HEK293 (cell line): ENCODE measurements at regions not wholly inside any gene's neighbourhood (a gene's known extent, or its start where the extent isn't known, plus 50 kb on each side); places are given as distances from the start of the nearest gene placed in this dataset.

ENCODE experiments used
- GLIS1 ChIP-seq: fragments of 450-650 bp; formaldehyde crosslinking; IDR thresholded peaks from 2 replicates; pipeline ENCODE4 v1.5.1; 2016; ENCODE audit warnings: missing biosample characterization, missing genetic modification characterization
- HOXA7 ChIP-seq: sonication (generic); formaldehyde crosslinking; IDR thresholded peaks from 2 replicates; pipeline ENCODE4 v1.8.1; 2022; ENCODE audit warnings: missing genetic modification reagents, borderline replicate concordance
- KLF10 ChIP-seq: fragments of 450-650 bp; IDR thresholded peaks from 2 replicates; pipeline ENCODE4 v1.5.1; 2018; ENCODE audit warnings: missing biosample characterization, mild to moderate bottlenecking, missing genetic modification characterization
- SCRT1 ChIP-seq: fragments of 450-650 bp; formaldehyde crosslinking; IDR thresholded peaks from 2 replicates; pipeline ENCODE4 v1.5.1; 2016; ENCODE audit warnings: missing biosample characterization, missing genetic modification characterization, borderline replicate concordance
- YY2 ChIP-seq: fragments of 450-650 bp; formaldehyde crosslinking; IDR thresholded peaks from 2 replicates; pipeline ENCODE4 v1.5.1; 2016; ENCODE audit warnings: missing biosample characterization, missing genetic modification characterization
- ZBTB20 ChIP-seq: fragments of 450-650 bp; formaldehyde crosslinking; IDR thresholded peaks from 2 replicates; pipeline ENCODE4 v1.5.1; 2016; ENCODE audit warnings: missing biosample characterization, missing genetic modification characterization
- ZFP69B ChIP-seq: fragments of 450-650 bp; formaldehyde crosslinking; IDR thresholded peaks from 2 replicates; pipeline ENCODE4 v1.5.1; 2016; ENCODE audit warnings: missing biosample characterization, missing genetic modification characterization
- ZIC2 ChIP-seq: fragments of 450-650 bp; formaldehyde crosslinking; IDR thresholded peaks from 2 replicates; pipeline ENCODE4 v1.5.1; 2016; ENCODE audit warnings: missing biosample characterization, missing genetic modification characterization
- ZNF132 ChIP-seq: fragments of 450-650 bp; formaldehyde crosslinking; IDR thresholded peaks from 2 replicates; pipeline ENCODE4 v1.5.1; 2017; ENCODE audit warnings: missing biosample characterization, missing genetic modification characterization, borderline replicate concordance
- ZNF155 ChIP-seq: fragments of 450-650 bp; formaldehyde crosslinking; IDR thresholded peaks from 2 replicates; pipeline ENCODE4 v1.5.1; 2016; ENCODE audit warnings: missing biosample characterization, missing genetic modification characterization
- ZNF2 ChIP-seq: fragments of 450-650 bp; formaldehyde crosslinking; IDR thresholded peaks from 2 replicates; pipeline ENCODE4 v1.5.1; 2016; ENCODE audit warnings: missing biosample characterization, missing genetic modification characterization
- ZNF202 ChIP-seq: fragments of 450-650 bp; formaldehyde crosslinking; IDR thresholded peaks from 2 replicates; pipeline ENCODE4 v1.5.1; 2016; ENCODE audit warnings: missing biosample characterization, missing genetic modification characterization, borderline replicate concordance
- ZNF221 ChIP-seq: fragments of 450-650 bp; formaldehyde crosslinking; IDR thresholded peaks from 2 replicates; pipeline ENCODE4 v1.5.1; 2017; ENCODE audit warnings: missing biosample characterization, missing genetic modification characterization, borderline replicate concordance
- ZNF24 ChIP-seq: fragments of 450-650 bp; formaldehyde crosslinking; IDR thresholded peaks from 2 replicates; pipeline ENCODE4 v1.5.1; 2016; ENCODE audit warnings: missing biosample characterization, missing genetic modification characterization
- ZNF37A ChIP-seq: fragments of 450-650 bp; IDR thresholded peaks from 2 replicates; pipeline ENCODE4 v1.5.1; 2018; ENCODE audit warnings: missing biosample characterization, missing genetic modification characterization
- ZNF544 ChIP-seq: fragments of 450-650 bp; formaldehyde crosslinking; IDR thresholded peaks from 2 replicates; pipeline ENCODE4 v1.5.0; 2017; ENCODE audit warnings: missing biosample characterization, missing genetic modification characterization
- ZNF561 ChIP-seq: fragments of 450-650 bp; IDR thresholded peaks from 2 replicates; pipeline ENCODE4 v1.5.1; 2018; ENCODE audit warnings: missing biosample characterization, missing genetic modification characterization, borderline replicate concordance
- ZNF658 ChIP-seq: fragments of 450-650 bp; formaldehyde crosslinking; IDR thresholded peaks from 2 replicates; pipeline ENCODE4; 2016; ENCODE audit warnings: missing biosample characterization, missing genetic modification characterization
- ZNF747 ChIP-seq: fragments of 450-650 bp; formaldehyde crosslinking; IDR thresholded peaks from 2 replicates; pipeline ENCODE4 v1.5.1; 2016; ENCODE audit warnings: missing biosample characterization, missing genetic modification characterization
- ZNF768 ChIP-seq: fragments of 450-650 bp; formaldehyde crosslinking; IDR thresholded peaks from 2 replicates; pipeline ENCODE4 v1.5.1; 2018; ENCODE audit warnings: missing biosample characterization, mild to moderate bottlenecking, missing genetic modification characterization
- ZNF777 ChIP-seq: fragments of 450-650 bp; formaldehyde crosslinking; IDR thresholded peaks from 2 replicates; pipeline ENCODE4 v1.5.1; 2017; ENCODE audit warnings: missing biosample characterization, missing genetic modification characterization, borderline replicate concordance
- ZSCAN16 ChIP-seq: fragments of 450-650 bp; formaldehyde crosslinking; IDR thresholded peaks from 2 replicates; pipeline ENCODE4 v1.5.1; 2016; ENCODE audit warnings: missing biosample characterization, missing genetic modification characterization
- TF ChIP-seq, protein P1 (sequence below): fragments of 450-650 bp; formaldehyde crosslinking; IDR thresholded peaks from 2 replicates; pipeline ENCODE4 v1.5.1; 2016; ENCODE audit warnings: missing biosample characterization, missing genetic modification characterization
- TF ChIP-seq, protein P2 (sequence below): fragments of 450-650 bp; formaldehyde crosslinking; IDR thresholded peaks from 2 replicates; pipeline ENCODE4 v1.5.1; 2016; ENCODE audit warnings: missing biosample characterization, missing genetic modification characterization, low read depth
- TF ChIP-seq, protein P3 (sequence below): fragments of 450-650 bp; formaldehyde crosslinking; IDR thresholded peaks from 2 replicates; pipeline ENCODE4 v1.5.1; 2017; ENCODE audit warnings: missing biosample characterization, missing genetic modification characterization
- TF ChIP-seq, protein P4 (sequence below): fragments of 450-650 bp; formaldehyde crosslinking; IDR thresholded peaks from 2 replicates; pipeline ENCODE4 v1.5.1; 2016; ENCODE audit warnings: missing biosample characterization, missing genetic modification characterization, borderline replicate concordance
- TF ChIP-seq, protein P5 (sequence below): fragments of 450-650 bp; formaldehyde crosslinking; IDR thresholded peaks from 2 replicates; pipeline ENCODE4 v1.5.1; 2016; ENCODE audit warnings: missing biosample characterization, missing genetic modification characterization
- TF ChIP-seq, protein P6 (sequence below): fragments of 450-650 bp; formaldehyde crosslinking; IDR thresholded peaks from 2 replicates; pipeline ENCODE4 v1.5.1; 2016; ENCODE audit warnings: missing biosample characterization, missing genetic modification characterization
- TF ChIP-seq, protein P7 (sequence below): fragments of 450-650 bp; formaldehyde crosslinking; IDR thresholded peaks from 2 replicates; pipeline ENCODE4 v1.5.1; 2016; ENCODE audit warnings: missing biosample characterization, missing genetic modification characterization

DNA sequence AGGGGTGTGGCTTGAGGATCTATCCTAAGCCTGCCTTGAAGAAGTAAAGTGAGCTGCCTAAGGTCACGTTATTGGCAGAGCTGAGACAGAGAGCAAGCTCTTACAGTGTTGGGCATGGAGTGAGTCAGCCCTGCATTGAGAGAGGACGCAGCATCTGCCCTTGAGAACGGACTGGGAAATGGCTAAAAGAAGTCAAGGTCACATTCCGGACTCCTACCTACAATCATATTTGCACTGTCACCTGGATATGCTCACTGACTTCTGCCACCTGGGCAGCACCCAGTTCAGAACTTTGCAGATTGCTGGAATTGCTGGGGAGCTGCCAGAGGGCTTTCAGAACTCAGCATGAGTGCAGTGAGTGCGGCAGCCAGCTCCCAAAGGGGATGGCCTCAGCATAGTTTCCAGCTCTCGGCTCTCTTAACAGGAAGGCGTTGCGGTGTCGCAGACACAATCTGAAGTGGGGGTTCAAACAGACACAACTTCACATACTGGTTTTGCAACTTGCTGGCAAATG lies 199.3 kb upstream of the SGK1 start (continued):
- TF ChIP-seq, protein P1, sequence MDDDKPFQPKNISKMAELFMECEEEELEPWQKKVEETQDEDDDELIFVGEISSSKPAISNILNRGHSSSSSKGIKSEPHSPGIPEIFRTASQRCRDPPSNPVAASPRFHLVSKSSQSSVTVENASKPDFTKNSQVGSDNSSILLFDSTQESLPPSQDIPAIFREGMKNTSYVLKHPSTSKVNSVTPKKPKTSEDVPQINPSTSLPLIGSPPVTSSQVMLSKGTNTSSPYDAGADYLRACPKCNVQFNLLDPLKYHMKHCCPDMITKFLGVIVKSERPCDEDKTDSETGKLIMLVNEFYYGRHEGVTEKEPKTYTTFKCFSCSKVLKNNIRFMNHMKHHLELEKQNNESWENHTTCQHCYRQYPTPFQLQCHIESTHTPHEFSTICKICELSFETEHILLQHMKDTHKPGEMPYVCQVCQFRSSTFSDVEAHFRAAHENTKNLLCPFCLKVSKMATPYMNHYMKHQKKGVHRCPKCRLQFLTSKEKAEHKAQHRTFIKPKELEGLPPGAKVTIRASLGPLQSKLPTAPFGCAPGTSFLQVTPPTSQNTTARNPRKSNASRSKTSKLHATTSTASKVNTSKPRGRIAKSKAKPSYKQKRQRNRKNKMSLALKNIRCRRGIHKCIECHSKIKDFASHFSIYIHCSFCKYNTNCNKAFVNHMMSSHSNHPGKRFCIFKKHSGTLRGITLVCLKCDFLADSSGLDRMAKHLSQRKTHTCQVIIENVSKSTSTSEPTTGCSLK (tag by site-specific recombination) = no peak
- no peak for TF ChIP-seq YY2 (tag by site-specific recombination)
- no peak for TF ChIP-seq ZNF37A (tag by site-specific recombination)
- TF ChIP-seq ZNF768 = no peak
- TF ChIP-seq ZBTB20 = peak; percentile 55
- TF ChIP-seq KLF10 (tag by site-specific recombination) = no peak
- TF ChIP-seq ZNF561 (tag by site-specific recombination) = 0 out of 2 replicates have a peak, but pooled peaks have one; percentile 29
- TF ChIP-seq, protein P2, sequence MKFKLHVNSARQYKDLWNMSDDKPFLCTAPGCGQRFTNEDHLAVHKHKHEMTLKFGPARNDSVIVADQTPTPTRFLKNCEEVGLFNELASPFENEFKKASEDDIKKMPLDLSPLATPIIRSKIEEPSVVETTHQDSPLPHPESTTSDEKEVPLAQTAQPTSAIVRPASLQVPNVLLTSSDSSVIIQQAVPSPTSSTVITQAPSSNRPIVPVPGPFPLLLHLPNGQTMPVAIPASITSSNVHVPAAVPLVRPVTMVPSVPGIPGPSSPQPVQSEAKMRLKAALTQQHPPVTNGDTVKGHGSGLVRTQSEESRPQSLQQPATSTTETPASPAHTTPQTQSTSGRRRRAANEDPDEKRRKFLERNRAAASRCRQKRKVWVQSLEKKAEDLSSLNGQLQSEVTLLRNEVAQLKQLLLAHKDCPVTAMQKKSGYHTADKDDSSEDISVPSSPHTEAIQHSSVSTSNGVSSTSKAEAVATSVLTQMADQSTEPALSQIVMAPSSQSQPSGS = no peak
- TF ChIP-seq, protein P3, sequence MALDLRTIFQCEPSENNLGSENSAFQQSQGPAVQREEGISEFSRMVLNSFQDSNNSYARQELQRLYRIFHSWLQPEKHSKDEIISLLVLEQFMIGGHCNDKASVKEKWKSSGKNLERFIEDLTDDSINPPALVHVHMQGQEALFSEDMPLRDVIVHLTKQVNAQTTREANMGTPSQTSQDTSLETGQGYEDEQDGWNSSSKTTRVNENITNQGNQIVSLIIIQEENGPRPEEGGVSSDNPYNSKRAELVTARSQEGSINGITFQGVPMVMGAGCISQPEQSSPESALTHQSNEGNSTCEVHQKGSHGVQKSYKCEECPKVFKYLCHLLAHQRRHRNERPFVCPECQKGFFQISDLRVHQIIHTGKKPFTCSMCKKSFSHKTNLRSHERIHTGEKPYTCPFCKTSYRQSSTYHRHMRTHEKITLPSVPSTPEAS (tag by site-specific recombination) = no peak
- TF ChIP-seq SCRT1 (tag by site-specific recombination) = no peak
- no peak for TF ChIP-seq ZSCAN16 (tag by site-specific recombination)
- no peak for TF ChIP-seq HOXA7 (CRISPR knock-in tag)
- TF ChIP-seq, protein P4, sequence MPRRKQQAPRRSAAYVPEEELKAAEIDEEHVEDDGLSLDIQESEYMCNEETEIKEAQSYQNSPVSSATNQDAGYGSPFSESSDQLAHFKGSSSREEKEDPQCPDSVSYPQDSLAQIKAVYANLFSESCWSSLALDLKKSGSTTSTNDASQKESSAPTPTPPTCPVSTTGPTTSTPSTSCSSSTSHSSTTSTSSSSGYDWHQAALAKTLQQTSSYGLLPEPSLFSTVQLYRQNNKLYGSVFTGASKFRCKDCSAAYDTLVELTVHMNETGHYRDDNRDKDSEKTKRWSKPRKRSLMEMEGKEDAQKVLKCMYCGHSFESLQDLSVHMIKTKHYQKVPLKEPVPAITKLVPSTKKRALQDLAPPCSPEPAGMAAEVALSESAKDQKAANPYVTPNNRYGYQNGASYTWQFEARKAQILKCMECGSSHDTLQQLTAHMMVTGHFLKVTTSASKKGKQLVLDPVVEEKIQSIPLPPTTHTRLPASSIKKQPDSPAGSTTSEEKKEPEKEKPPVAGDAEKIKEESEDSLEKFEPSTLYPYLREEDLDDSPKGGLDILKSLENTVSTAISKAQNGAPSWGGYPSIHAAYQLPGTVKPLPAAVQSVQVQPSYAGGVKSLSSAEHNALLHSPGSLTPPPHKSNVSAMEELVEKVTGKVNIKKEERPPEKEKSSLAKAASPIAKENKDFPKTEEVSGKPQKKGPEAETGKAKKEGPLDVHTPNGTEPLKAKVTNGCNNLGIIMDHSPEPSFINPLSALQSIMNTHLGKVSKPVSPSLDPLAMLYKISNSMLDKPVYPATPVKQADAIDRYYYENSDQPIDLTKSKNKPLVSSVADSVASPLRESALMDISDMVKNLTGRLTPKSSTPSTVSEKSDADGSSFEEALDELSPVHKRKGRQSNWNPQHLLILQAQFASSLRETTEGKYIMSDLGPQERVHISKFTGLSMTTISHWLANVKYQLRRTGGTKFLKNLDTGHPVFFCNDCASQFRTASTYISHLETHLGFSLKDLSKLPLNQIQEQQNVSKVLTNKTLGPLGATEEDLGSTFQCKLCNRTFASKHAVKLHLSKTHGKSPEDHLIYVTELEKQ (tag by site-specific recombination) = no peak
- TF ChIP-seq ZNF155 = no peak
- TF ChIP-seq, protein P5, sequence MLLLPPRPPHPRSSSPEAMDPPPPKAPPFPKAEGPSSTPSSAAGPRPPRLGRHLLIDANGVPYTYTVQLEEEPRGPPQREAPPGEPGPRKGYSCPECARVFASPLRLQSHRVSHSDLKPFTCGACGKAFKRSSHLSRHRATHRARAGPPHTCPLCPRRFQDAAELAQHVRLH (tag by site-specific recombination) = no peak
- peak; percentile 45; the same call in 1 of the 2 replicates for TF ChIP-seq ZIC2
- no peak for TF ChIP-seq ZFP69B (tag by site-specific recombination)
- TF ChIP-seq ZNF544 (tag by site-specific recombination) = no peak
- TF ChIP-seq ZNF24 = no peak
- TF ChIP-seq ZNF202 (tag by site-specific recombination) = no peak
- no peak for TF ChIP-seq ZNF221 (tag by site-specific recombination)
- TF ChIP-seq ZNF777 = no peak
- no peak for TF ChIP-seq ZNF747
- TF ChIP-seq ZNF2 = no peak
- TF ChIP-seq, protein P6, sequence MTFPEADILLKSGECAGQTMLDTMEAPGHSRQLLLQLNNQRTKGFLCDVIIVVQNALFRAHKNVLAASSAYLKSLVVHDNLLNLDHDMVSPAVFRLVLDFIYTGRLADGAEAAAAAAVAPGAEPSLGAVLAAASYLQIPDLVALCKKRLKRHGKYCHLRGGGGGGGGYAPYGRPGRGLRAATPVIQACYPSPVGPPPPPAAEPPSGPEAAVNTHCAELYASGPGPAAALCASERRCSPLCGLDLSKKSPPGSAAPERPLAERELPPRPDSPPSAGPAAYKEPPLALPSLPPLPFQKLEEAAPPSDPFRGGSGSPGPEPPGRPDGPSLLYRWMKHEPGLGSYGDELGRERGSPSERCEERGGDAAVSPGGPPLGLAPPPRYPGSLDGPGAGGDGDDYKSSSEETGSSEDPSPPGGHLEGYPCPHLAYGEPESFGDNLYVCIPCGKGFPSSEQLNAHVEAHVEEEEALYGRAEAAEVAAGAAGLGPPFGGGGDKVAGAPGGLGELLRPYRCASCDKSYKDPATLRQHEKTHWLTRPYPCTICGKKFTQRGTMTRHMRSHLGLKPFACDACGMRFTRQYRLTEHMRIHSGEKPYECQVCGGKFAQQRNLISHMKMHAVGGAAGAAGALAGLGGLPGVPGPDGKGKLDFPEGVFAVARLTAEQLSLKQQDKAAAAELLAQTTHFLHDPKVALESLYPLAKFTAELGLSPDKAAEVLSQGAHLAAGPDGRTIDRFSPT (tag by site-specific recombination) = 0 out of 2 replicates have a peak, but pooled peaks have one; percentile 53
- no peak for TF ChIP-seq ZNF658 (tag by site-specific recombination)
- TF ChIP-seq, protein P7, sequence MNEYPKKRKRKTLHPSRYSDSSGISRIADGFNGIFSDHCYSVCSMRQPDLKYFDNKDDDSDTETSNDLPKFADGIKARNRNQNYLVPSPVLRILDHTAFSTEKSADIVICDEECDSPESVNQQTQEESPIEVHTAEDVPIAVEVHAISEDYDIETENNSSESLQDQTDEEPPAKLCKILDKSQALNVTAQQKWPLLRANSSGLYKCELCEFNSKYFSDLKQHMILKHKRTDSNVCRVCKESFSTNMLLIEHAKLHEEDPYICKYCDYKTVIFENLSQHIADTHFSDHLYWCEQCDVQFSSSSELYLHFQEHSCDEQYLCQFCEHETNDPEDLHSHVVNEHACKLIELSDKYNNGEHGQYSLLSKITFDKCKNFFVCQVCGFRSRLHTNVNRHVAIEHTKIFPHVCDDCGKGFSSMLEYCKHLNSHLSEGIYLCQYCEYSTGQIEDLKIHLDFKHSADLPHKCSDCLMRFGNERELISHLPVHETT (tag by site-specific recombination) = no peak
- no peak for TF ChIP-seq ZNF132 (tag by site-specific recombination)
- no peak for TF ChIP-seq GLIS1
